SK-N-SH (cell line): ENCODE measurements at regions not wholly inside any gene's neighbourhood (a gene's known extent, or its start where the extent isn't known, plus 50 kb on each side); places are given as distances from the start of the nearest gene placed in this dataset.

ENCODE experiments used
- CTCF ChIA-PET: fragments of 300-600, 350-600 bp; formaldehyde crosslinking; extraction: SDS; loops from one replicate; lab custom pipeline; 2021; lab: Yijun Ruan, JAX
- POLR2A ChIA-PET: fragments of 350-600 bp; sonication (Branson Sonifier 250); formaldehyde crosslinking; extraction: SDS; loops from one replicate; lab custom pipeline; 2020; ENCODE audit warnings: antibody characterized with exemption, inconsistent platforms; lab: Yijun Ruan, JAX
- DNase-seq: peaks from one replicate; pipeline ENCODE4 v3.0.0; 2012
- H2AFZ ChIP-seq: fragments of 200-600 bp; sonication (generic); 2 replicates; pipeline ENCODE4 v1.8.1; 2016; ENCODE audit warnings: antibody characterized with exemption, mild to moderate bottlenecking, low read depth
- H3F3A ChIP-seq: fragments of 200-600 bp; sonication (generic); replicated peaks from 2 replicates; pipeline ENCODE3; 2016; ENCODE audit warnings: antibody characterized with exemption, mild to moderate bottlenecking; ENCODE audit not compliant: insufficient read depth
- H3K27ac ChIP-seq, 2 experiments: fragments of 200-500 bp in 1 of 2; fragments of 200-600 bp in 1 of 2; sonication (Bioruptor generic) in 1 of 2; sonication (generic), shearing (Covaris generic) in 1 of 2; 2 replicates each; pipeline versions ENCODE4 v1.5.1 to v1.6.1; 2014 to 2016; ENCODE audit warnings: low read depth in 2 of 2, inconsistent platforms in 1 of 2, low read length in 1 of 2, mild to moderate bottlenecking in 1 of 2, mixed read lengths in 1 of 2
- H3K27me3 ChIP-seq: fragments of 200-600 bp; sonication (generic), shearing (Covaris generic); 2 replicates; pipeline ENCODE4 v1.6.1; 2016; ENCODE audit warnings: mixed run types; ENCODE audit not compliant: insufficient read depth
- H3K36me3 ChIP-seq, 2 experiments: fragments of 200-500 bp in 1 of 2; fragments of 200-600 bp in 1 of 2; sonication (Bioruptor generic) in 1 of 2; sonication (generic) in 1 of 2; replicated peaks in 1 of 2; 2 replicates each; pipeline versions ENCODE3 to v1.5.1; 2014 to 2016; ENCODE audit warnings: low read length in 1 of 2, mild to moderate bottlenecking in 1 of 2; ENCODE audit not compliant: insufficient read depth in 2 of 2, control insufficient read depth in 1 of 2
- H3K4me1 ChIP-seq, 2 experiments: fragments of 200-500 bp in 1 of 2; fragments of 200-600 bp in 1 of 2; sonication (Bioruptor generic) in 1 of 2; sonication (generic), shearing (Covaris generic) in 1 of 2; 2 replicates each; pipeline versions ENCODE4 v1.5.1 to v1.6.1; 2014 to 2016; ENCODE audit warnings: low read depth in 1 of 2, low read length in 1 of 2, mixed run types in 1 of 2; ENCODE audit not compliant: insufficient read depth in 2 of 2, control insufficient read depth in 1 of 2
- H3K4me2 ChIP-seq: fragments of 200-600 bp; sonication (generic), shearing (Covaris generic); 2 replicates; pipeline ENCODE4 v1.6.1; 2017; ENCODE audit warnings: mixed run types
- H3K4me3 ChIP-seq, 2 experiments: fragments of 200-500 bp in 1 of 2; fragments of 200-600 bp in 1 of 2; sonication (Bioruptor generic) in 1 of 2; sonication (generic), shearing (Covaris generic) in 1 of 2; 2 replicates each; pipeline versions ENCODE4 v1.5.1 to v1.8.1; 2014 to 2016; ENCODE audit warnings: low read depth in 2 of 2, inconsistent platforms in 1 of 2, low read length in 1 of 2, mild to moderate bottlenecking in 1 of 2, mixed read lengths in 1 of 2, moderate library complexity in 1 of 2
- H3K79me2 ChIP-seq: fragments of 200-600 bp; sonication (generic); 2 replicates; pipeline ENCODE4 v1.8.1; 2017; ENCODE audit warnings: mild to moderate bottlenecking; ENCODE audit not compliant: insufficient read depth
- H3K9ac ChIP-seq: fragments of 200-600 bp; sonication (generic); 2 replicates; pipeline ENCODE4 v1.6.1; 2017; ENCODE audit warnings: mixed run types
- H3K9me2 ChIP-seq: fragments of 200-600 bp; sonication (generic); 2 replicates; pipeline ENCODE4 v1.6.1; 2017; ENCODE audit warnings: mixed run types
- H3K9me3 ChIP-seq: fragments of 200-600 bp; sonication (generic); 2 replicates; pipeline ENCODE4 v1.6.1; 2017; ENCODE audit warnings: mixed run types, mild to moderate bottlenecking, moderate library complexity
- H4K20me1 ChIP-seq: fragments of 200-600 bp; sonication (generic); 2 replicates; pipeline ENCODE4 v1.6.1; 2017; ENCODE audit warnings: mild to moderate bottlenecking, mixed run types; ENCODE audit not compliant: insufficient read depth
- CHD2 ChIP-seq: fragments of 150-350 bp; IDR thresholded peaks from 2 replicates; pipeline ENCODE4 v1.6.1; 2018; ENCODE audit warnings: low read length; ENCODE audit not compliant: partially characterized antibody
- ELF1 ChIP-seq: IDR thresholded peaks from 2 replicates; pipeline ENCODE4 v1.4.0; 2012
- EP300 ChIP-seq, 2 experiments: IDR thresholded peaks; 2 replicates each; pipeline versions ENCODE4 v1.4.0 to v1.6.1; 2012; ENCODE audit warnings: borderline replicate concordance in 1 of 2, low read depth in 1 of 2, low read length in 1 of 2
- FOXJ3 ChIP-seq: sonication (generic); formaldehyde crosslinking; IDR thresholded peaks from 2 replicates; pipeline ENCODE4 v1.5.1; 2020; ENCODE audit warnings: mild to moderate bottlenecking, missing genetic modification reagents
- GABPA ChIP-seq: IDR thresholded peaks from 2 replicates; pipeline ENCODE4 v1.4.0; 2012; ENCODE audit warnings: low read depth, mild to moderate bottlenecking
- GATA2 ChIP-seq: sonication (generic); formaldehyde crosslinking; IDR thresholded peaks from 2 replicates; pipeline ENCODE4 v1.5.0; 2020; ENCODE audit warnings: mild to moderate bottlenecking, missing genetic modification reagents
- JUND ChIP-seq: IDR thresholded peaks from 2 replicates; pipeline ENCODE4 v1.4.0; 2012
- MEF2A ChIP-seq: IDR thresholded peaks from 2 replicates; pipeline ENCODE4 v1.4.0; 2012; ENCODE audit warnings: low read depth, borderline replicate concordance
- NFIC ChIP-seq: IDR thresholded peaks from 2 replicates; pipeline ENCODE4 v1.4.0; 2012; ENCODE audit warnings: borderline replicate concordance
- RAD21 ChIP-seq: IDR thresholded peaks from 2 replicates; pipeline ENCODE4 v1.6.1; 2012; ENCODE audit warnings: mild to moderate bottlenecking, low read length
- SIN3A ChIP-seq: IDR thresholded peaks from 2 replicates; pipeline ENCODE4 v1.6.1; 2012; ENCODE audit warnings: low read depth, mild to moderate bottlenecking, low read length, moderate library complexity, borderline replicate concordance
- SMC3 ChIP-seq: IDR thresholded peaks from 2 replicates; pipeline ENCODE4 v1.6.1; 2012; ENCODE audit warnings: low read depth, low read length, improper control_type of control experiment
- TAF1 ChIP-seq: IDR thresholded peaks from 2 replicates; pipeline ENCODE4 v1.6.1; 2012; ENCODE audit warnings: low read depth, mild to moderate bottlenecking, low read length, moderate library complexity, borderline replicate concordance
- TCF12 ChIP-seq: IDR thresholded peaks from 2 replicates; pipeline ENCODE4 v1.4.0; 2012
- YY1 ChIP-seq: IDR thresholded peaks from 2 replicates; pipeline ENCODE4 v1.4.0; 2012; ENCODE audit warnings: low read depth, mild to moderate bottlenecking
- WGBS: methylation state at CpG from one replicate; pipeline ENCODE4 v1.1.6; 2017; ENCODE audit warnings: low lambda C conversion rate; 5-methylcytosine and 5-hydroxymethylcytosine counted together
- TF ChIP-seq, protein P1 (sequence below): fragments of 150-350 bp; IDR thresholded peaks from 2 replicates; pipeline ENCODE4 v1.6.1; 2017; ENCODE audit warnings: antibody characterized with exemption, low read length, low read depth, borderline replicate concordance
- TF ChIP-seq, protein P2 (sequence below): IDR thresholded peaks from 2 replicates; pipeline ENCODE4 v1.4.0; 2012; ENCODE audit warnings: low read depth, borderline replicate concordance
- TF ChIP-seq, protein P3 (sequence below): fragments of 200-600 bp; sonication (generic); IDR thresholded peaks from 2 replicates; pipeline ENCODE4 v1.6.1; 2017; ENCODE audit warnings: antibody characterized with exemption, mild to moderate bottlenecking, moderate library complexity
- TF ChIP-seq, protein P4 (sequence below): fragments of 150-350 bp; IDR thresholded peaks from 2 replicates; pipeline ENCODE4 v1.6.1; 2016; ENCODE audit warnings: mild to moderate bottlenecking, low read depth, low read length
- TF ChIP-seq, protein P5 (sequence below): IDR thresholded peaks from 2 replicates; pipeline ENCODE4 v1.4.0; 2012; ENCODE audit warnings: low read depth

DNA sequence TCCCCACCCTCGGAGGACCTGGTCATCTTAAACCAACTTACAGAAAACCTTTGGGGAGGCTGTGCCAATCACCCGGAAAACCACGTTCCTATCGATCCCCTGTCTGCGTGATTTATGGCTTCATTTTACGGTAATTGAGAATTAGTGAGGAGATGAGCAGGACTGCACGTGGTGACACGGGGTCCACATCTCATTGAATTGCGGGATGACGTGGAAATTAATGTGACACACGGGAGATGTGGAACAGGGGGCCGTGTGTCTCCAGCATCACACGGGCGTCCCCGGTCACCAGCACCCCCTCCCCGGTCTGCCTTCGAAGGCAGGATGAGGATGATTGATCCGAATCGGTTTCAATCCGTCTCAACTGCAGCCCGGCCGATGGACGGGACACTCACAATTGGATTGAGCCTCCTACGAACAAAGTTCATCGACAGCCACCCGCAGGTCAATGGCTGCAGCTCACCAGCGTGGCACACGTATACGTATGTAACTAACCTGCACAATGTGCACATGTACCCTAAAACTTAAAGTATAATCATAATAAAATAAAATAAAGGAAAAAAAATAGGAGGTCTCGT lies 160.3 kb downstream of the SHOX start (continued):
- TF ChIP-seq, protein P1, sequence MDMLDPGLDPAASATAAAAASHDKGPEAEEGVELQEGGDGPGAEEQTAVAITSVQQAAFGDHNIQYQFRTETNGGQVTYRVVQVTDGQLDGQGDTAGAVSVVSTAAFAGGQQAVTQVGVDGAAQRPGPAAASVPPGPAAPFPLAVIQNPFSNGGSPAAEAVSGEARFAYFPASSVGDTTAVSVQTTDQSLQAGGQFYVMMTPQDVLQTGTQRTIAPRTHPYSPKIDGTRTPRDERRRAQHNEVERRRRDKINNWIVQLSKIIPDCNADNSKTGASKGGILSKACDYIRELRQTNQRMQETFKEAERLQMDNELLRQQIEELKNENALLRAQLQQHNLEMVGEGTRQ, result no peak
- TF ChIP-seq, protein P2, sequence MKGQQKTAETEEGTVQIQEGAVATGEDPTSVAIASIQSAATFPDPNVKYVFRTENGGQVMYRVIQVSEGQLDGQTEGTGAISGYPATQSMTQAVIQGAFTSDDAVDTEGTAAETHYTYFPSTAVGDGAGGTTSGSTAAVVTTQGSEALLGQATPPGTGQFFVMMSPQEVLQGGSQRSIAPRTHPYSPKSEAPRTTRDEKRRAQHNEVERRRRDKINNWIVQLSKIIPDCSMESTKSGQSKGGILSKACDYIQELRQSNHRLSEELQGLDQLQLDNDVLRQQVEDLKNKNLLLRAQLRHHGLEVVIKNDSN, result no peak
- no peak for TF ChIP-seq TAF1
- TF ChIP-seq SIN3A, result no peak

DNA sequence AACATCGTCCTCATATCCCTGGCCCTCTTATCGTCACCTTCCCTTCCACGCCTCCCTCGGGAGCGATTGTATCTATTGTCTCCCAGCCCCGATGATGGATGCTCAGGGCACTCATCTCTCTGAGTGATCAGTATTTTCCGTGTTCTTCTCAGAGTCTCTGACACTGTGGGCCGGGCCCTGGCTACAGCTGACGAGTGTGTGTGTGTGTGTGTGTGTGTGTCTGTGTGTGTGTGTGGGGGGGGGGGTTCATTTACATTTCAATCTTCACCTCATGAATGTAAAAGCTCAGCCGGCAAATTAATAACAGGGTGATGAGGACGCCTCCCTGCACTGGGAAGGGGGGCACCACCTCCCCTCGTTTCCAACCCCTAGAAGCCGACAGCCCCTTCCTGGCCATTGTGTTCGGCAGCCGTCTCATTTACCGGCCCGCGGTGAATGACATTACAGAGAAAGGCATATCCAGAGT lies 159.5 kb downstream of the SHOX start:
- ChIA-PET POLR2A (no interaction called here), CTCF (no interaction called here)
- no peaks in the 10 kb centered on the region; the same call in 1 of the 2 replicates for H3K27me3 ChIP-seq
- no peak overlapping the region for H3K27ac ChIP-seq
- H3K4me3 ChIP-seq, result no peak overlapping the region
- WGBS, result 13% methylated on average over 18 of the region's 18 CpGs
- no peaks in the 10 kb centered on the region for H3K9me3 ChIP-seq
- H3K4me1 ChIP-seq, result no peaks in the 10 kb centered on the region
- H3K36me3 ChIP-seq, result no peaks in the 10 kb centered on the region
- H3K9me2 ChIP-seq, result no peaks in the 10 kb centered on the region
- DNase-seq, result no peak
- H3K9ac ChIP-seq, result no peak overlapping the region
- TF ChIP-seq TCF12 (no peak), GABPA (no peak), YY1 (no peak)
- no peak overlapping the region for H2AFZ ChIP-seq
- H3F3A ChIP-seq, result no peaks in the 10 kb centered on the region
- no peaks in the 10 kb centered on the region for H3K79me2 ChIP-seq
- H3K4me2 ChIP-seq, result no peak overlapping the region
- no peaks in the 10 kb centered on the region for H4K20me1 ChIP-seq

DNA sequence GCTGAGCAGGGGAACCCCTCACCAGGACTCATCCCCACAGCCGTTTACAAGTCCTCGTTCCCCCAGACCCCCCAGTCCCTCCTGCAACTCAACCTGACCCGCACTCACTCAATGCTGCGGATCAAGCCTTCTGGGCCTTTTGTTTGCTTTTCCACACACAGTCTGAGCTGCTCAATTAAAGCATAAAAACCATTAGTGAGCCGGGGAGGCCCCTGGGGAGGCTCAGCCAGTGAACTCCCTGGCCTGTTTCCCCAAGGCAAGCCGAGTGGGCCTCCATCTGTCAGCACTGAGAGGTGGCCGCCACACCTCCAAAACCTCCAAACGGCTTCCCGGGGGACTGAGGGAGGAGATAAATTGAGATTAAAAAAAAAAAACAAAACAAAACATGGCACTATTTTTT lies 158.5 kb downstream of the SHOX start:
- H3K79me2 ChIP-seq, result no peaks in the 10 kb centered on the region
- H3K36me3 ChIP-seq, result no peaks in the 10 kb centered on the region
- H3K9me2 ChIP-seq, result no peaks in the 10 kb centered on the region
- 30% methylated on average over 9 of the region's 9 CpGs for WGBS
- no peak for DNase-seq
- no peaks in the 10 kb centered on the region; the same call in 1 of the 2 replicates for H3K27me3 ChIP-seq
- H3F3A ChIP-seq, result no peaks in the 10 kb centered on the region
- H3K9ac ChIP-seq, result no peak overlapping the region
- no peak overlapping the region for H2AFZ ChIP-seq
- H3K4me3 ChIP-seq, result no peak overlapping the region
- TF ChIP-seq NFIC, result no peak
- no peak for TF ChIP-seq SMC3
- TF ChIP-seq ELF1, result no peak
- no peak for TF ChIP-seq FOXJ3 (CRISPR knock-in tag)
- TF ChIP-seq, protein P3, sequence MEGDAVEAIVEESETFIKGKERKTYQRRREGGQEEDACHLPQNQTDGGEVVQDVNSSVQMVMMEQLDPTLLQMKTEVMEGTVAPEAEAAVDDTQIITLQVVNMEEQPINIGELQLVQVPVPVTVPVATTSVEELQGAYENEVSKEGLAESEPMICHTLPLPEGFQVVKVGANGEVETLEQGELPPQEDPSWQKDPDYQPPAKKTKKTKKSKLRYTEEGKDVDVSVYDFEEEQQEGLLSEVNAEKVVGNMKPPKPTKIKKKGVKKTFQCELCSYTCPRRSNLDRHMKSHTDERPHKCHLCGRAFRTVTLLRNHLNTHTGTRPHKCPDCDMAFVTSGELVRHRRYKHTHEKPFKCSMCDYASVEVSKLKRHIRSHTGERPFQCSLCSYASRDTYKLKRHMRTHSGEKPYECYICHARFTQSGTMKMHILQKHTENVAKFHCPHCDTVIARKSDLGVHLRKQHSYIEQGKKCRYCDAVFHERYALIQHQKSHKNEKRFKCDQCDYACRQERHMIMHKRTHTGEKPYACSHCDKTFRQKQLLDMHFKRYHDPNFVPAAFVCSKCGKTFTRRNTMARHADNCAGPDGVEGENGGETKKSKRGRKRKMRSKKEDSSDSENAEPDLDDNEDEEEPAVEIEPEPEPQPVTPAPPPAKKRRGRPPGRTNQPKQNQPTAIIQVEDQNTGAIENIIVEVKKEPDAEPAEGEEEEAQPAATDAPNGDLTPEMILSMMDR, result no peak
- TF ChIP-seq, protein P4, sequence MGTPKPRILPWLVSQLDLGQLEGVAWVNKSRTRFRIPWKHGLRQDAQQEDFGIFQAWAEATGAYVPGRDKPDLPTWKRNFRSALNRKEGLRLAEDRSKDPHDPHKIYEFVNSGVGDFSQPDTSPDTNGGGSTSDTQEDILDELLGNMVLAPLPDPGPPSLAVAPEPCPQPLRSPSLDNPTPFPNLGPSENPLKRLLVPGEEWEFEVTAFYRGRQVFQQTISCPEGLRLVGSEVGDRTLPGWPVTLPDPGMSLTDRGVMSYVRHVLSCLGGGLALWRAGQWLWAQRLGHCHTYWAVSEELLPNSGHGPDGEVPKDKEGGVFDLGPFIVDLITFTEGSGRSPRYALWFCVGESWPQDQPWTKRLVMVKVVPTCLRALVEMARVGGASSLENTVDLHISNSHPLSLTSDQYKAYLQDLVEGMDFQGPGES, result no peak
- TF ChIP-seq, protein P2, result no peak
- TF ChIP-seq JUND, result no peak
- TF ChIP-seq RAD21, result no peak
- no peak for TF ChIP-seq GATA2
- TF ChIP-seq MEF2A, result no peak
- TF ChIP-seq CHD2, result no peak
- TF ChIP-seq, protein P5, sequence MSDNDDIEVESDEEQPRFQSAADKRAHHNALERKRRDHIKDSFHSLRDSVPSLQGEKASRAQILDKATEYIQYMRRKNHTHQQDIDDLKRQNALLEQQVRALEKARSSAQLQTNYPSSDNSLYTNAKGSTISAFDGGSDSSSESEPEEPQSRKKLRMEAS, result no peak
- TF ChIP-seq, protein P1, result no peak
- TF ChIP-seq EP300 (IDR thresholded peaks at IDR 0.05; ENCODE audit: borderline replicate concordance in 1 of 2, low read depth in 1 of 2, low read length in 1 of 2), result no peak
- ChIA-PET POLR2A (no interaction called here), CTCF (no interaction called here)
- H3K4me2 ChIP-seq, result no peak overlapping the region
- no peaks in the 10 kb centered on the region for H3K9me3 ChIP-seq
- H4K20me1 ChIP-seq, result no peaks in the 10 kb centered on the region
- H3K4me1 ChIP-seq, result no peaks in the 10 kb centered on the region
- no peak overlapping the region for H3K27ac ChIP-seq
